ENCODE measurements at regions not wholly inside any gene's neighbourhood (a gene's known extent, or its start where the extent isn't known, plus 50 kb on each side); places are given as distances from the start of the nearest gene placed in this dataset.

DNA sequence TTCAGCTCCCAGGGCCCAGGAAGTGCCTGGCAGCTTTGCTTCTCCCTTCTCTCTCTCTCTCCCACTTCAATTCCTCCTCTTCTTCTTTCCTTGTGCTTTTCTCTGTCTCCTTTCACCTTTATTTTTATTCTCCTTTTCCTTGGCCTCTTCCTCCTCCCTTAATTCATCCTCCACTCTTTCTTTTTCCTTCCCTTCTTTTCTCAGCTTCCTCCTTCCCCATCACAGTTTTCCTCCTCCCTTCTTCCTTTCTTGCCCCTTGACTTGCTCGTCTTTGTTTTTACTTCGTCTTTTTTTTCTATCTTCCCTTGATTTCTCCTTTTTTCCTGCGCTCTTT, 99.4 kb upstream of the LHX1 start:
- DNase-seq (ENCODE audit: low read depth) (no peak), FAIRE-seq (no peak)
- no peak overlapping the region for H3K4me3 ChIP-seq (ENCODE audit: low read depth, low read length)
- no peaks in the 10 kb centered on the region for H3K36me3 ChIP-seq (ENCODE audit: control insufficient read depth, insufficient read depth, low read length)
- H3K27me3 ChIP-seq (ENCODE audit: control insufficient read depth, insufficient read depth, low read length), result peaks cover 2% of the 10 kb centered on the region
- TF ChIP-seq, protein P1, sequence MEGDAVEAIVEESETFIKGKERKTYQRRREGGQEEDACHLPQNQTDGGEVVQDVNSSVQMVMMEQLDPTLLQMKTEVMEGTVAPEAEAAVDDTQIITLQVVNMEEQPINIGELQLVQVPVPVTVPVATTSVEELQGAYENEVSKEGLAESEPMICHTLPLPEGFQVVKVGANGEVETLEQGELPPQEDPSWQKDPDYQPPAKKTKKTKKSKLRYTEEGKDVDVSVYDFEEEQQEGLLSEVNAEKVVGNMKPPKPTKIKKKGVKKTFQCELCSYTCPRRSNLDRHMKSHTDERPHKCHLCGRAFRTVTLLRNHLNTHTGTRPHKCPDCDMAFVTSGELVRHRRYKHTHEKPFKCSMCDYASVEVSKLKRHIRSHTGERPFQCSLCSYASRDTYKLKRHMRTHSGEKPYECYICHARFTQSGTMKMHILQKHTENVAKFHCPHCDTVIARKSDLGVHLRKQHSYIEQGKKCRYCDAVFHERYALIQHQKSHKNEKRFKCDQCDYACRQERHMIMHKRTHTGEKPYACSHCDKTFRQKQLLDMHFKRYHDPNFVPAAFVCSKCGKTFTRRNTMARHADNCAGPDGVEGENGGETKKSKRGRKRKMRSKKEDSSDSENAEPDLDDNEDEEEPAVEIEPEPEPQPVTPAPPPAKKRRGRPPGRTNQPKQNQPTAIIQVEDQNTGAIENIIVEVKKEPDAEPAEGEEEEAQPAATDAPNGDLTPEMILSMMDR (IDR thresholded peaks at IDR 0.05; ENCODE audit: insufficient read depth, low read length, severe bottlenecking), result no peak

DNA sequence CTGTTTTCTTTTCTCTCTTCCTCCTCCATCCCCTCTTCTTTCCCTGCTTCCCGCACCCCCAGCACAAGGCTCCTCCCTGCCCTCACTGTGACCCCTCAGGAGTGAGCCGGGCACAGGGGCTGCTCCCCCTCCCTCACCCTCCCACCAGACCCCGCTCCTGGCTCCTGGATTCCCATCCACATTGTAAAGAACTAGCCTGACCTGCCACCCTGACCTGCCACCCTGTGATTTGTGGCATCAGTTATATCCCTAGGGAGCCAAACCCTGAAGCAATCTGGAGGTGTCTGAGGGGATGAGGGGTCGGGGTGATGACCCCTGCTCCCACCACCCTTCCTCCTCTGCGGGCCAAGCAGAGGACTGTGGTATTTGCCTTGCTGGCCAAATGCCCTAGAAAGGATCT, 98.0 kb upstream of the LHX1 start:
- Histone ChIP-seq H3K4me3 (ENCODE audit: low read depth, low read length) (no peak overlapping the region), H3K27me3 (ENCODE audit: control insufficient read depth, insufficient read depth, low read length) (peaks cover 3% of the 10 kb centered on the region), H3K36me3 (ENCODE audit: control insufficient read depth, insufficient read depth, low read length) (no peaks in the 10 kb centered on the region)
- TF ChIP-seq, protein P1 (IDR thresholded peaks at IDR 0.05; ENCODE audit: insufficient read depth, low read length, severe bottlenecking), result no peak
- FAIRE-seq (no peak), DNase-seq (ENCODE audit: low read depth) (no peak)

DNA sequence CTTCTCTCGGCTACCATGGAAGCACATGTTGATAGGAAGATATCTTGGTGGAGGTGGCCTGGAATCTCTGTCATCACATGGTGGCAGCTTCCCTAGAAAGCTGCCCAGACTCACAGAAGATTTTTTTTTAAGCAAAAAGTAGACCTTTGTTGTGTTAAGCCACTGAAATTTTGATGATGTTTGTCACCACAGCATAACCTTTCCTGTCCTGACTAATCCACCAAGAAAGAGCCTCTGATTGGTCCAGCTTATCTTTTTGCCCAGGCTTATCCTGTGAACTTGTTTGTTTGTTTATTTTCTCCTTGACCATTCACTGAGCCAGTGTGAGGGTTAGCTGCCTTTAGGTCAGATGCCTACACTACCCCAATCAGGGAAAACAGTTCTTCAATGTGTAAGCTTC, 96.5 kb upstream of the LHX1 start:
- no peak for DNase-seq (ENCODE audit: low read depth)
- peaks cover 3% of the 10 kb centered on the region for H3K27me3 ChIP-seq (ENCODE audit: control insufficient read depth, insufficient read depth, low read length)
- no peaks in the 10 kb centered on the region for H3K36me3 ChIP-seq (ENCODE audit: control insufficient read depth, insufficient read depth, low read length)
- no peak overlapping the region for H3K4me3 ChIP-seq (ENCODE audit: low read depth, low read length)
- FAIRE-seq, result no peak
- TF ChIP-seq, protein P1 (IDR thresholded peaks at IDR 0.05; ENCODE audit: insufficient read depth, low read length, severe bottlenecking), result no peak

- no peak overlapping the region for H3K4me3 ChIP-seq (ENCODE audit: low read depth, low read length)
- H3K27me3 ChIP-seq (ENCODE audit: control insufficient read depth, insufficient read depth, low read length), result peaks cover 1% of the 10 kb centered on the region
- FAIRE-seq (no peak), DNase-seq (ENCODE audit: low read depth) (no peak)
- H3K36me3 ChIP-seq (ENCODE audit: control insufficient read depth, insufficient read depth, low read length), result no peaks in the 10 kb centered on the region
- TF ChIP-seq, protein P1 (IDR thresholded peaks at IDR 0.05; ENCODE audit: insufficient read depth, low read length, severe bottlenecking), result no peak
Measured at GRCh38 chr17:36842231-36842819, 95.0 kb upstream of the LHX1 start.

DNA sequence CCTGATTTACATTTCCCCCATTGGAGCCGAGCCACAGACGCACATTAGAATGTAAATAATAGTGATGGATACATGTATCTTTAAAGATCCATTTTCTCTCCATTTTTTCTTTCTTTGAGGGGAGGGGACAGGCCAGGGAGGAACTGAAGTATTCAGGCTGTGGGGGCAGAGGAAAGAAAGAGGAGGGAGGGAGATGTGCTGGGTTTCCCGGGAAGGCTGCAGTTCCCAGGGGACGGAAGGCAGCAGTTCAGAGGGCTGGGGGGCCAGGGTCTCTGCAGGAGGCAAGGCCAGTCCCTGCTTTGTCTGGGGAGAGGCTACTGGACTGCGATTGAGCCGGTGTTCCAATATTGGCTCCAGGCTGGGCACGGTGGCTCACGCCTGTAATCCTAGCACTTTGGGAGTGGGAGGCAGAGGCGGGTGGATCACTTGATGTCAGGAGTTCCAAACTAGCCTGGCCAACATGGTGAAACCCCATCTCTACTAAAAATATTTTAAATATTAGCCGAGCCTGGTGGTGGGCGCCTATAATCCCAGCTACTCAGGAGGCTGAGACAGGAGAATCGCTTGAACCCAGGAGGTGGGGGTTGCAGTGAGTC, 94.2 kb upstream of the LHX1 start:
- no peak overlapping the region for H3K4me3 ChIP-seq (ENCODE audit: low read depth, low read length)
- FAIRE-seq (no peak), DNase-seq (ENCODE audit: low read depth) (no peak)
- H3K36me3 ChIP-seq (ENCODE audit: control insufficient read depth, insufficient read depth, low read length), result no peaks in the 10 kb centered on the region
- H3K27me3 ChIP-seq (ENCODE audit: control insufficient read depth, insufficient read depth, low read length), result peaks cover 1% of the 10 kb centered on the region
- TF ChIP-seq, protein P1 (IDR thresholded peaks at IDR 0.05; ENCODE audit: insufficient read depth, low read length, severe bottlenecking), result no peak

GRCh38 chr17:36844013-36844412, 93.3 kb upstream of the LHX1 start:
- TF ChIP-seq, protein P1 (IDR thresholded peaks at IDR 0.05; ENCODE audit: insufficient read depth, low read length, severe bottlenecking), result no peak
- no peak for FAIRE-seq

More at GRCh38 chr17:36844013-36844412, 93.3 kb upstream of the LHX1 start:
- no peaks in the 10 kb centered on the region for H3K36me3 ChIP-seq (ENCODE audit: control insufficient read depth, insufficient read depth, low read length)
- no peak overlapping the region for H3K4me3 ChIP-seq (ENCODE audit: low read depth, low read length)
- no peak for DNase-seq (ENCODE audit: low read depth)
- peaks cover 1% of the 10 kb centered on the region for H3K27me3 ChIP-seq (ENCODE audit: control insufficient read depth, insufficient read depth, low read length)

Measured in bronchial epithelial cell (primary cell).